GM12892 (cell line): ENCODE measurements at regions not wholly inside any gene's neighbourhood (a gene's known extent, or its start where the extent isn't known, plus 50 kb on each side); places are given as distances from the start of the nearest gene placed in this dataset.

Experiments used
- POLR2A ChIP-seq: IDR thresholded peaks from 2 replicates; pipeline ENCODE4 v1.6.1; 2011; ENCODE audit warnings: low read depth, low read length, control low read depth
- POLR2AphosphoS5 ChIP-seq: IDR thresholded peaks from 2 replicates; pipeline ENCODE4 v1.6.1; 2011; ENCODE audit warnings: low read depth, low read length, control low read depth
- TAF1 ChIP-seq: IDR thresholded peaks from 2 replicates; pipeline ENCODE4 v1.6.1; 2011; ENCODE audit warnings: low read depth, mild to moderate bottlenecking, control low read depth, low read length, borderline replicate concordance

DNA sequence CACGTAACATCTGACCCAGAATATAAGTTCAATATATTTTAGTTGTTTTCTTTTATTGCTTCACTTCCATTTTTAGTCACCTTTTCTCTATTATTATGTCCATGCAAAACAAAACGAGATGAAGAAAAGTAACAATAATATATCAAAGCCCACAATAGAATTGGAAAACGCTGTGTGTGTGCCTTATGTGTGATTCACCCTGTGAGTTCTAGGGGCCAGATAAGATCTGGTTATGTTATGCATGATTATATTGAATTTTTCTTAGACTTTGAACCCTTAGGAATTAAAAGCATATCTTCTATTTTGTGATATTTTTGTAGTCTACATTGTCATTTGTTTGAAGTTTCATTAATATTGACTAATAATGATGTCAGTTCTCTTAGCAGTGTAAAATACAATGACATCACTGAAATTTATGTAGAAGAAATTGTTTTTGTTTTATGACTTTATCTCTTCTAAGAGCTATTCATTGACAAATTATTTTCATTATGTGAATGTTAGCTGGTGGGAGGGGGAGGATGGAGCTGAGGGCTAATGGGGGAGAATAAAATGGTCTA is 243.6 kb downstream of the TFAP2B start:
- TF ChIP-seq POLR2A (no peak), TAF1 (no peak), POLR2AphosphoS5 (no peak)
